ENCODE measurements at regions not wholly inside any gene's neighbourhood (a gene's known extent, or its start where the extent isn't known, plus 50 kb on each side); places are given as distances from the start of the nearest gene placed in this dataset.

DNA sequence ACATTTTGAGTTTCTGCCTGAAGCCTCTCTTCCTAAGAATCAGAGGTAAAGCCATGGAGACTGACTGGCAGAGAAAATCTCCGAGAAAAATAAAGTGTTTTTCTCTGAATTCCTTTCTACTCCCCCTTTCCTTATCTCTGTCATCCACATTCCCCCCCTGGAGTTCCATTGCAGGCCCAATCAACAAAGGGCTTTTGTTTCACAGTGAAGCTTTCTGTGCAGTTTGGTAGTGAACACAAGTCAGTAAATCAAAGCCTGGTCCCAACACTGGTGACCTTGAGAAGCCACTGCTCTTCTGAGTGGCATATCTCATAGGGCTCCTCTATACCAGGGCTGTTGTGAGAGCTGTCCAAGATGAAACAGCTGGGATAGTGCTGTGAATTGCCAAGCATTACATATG, 228.4 kb downstream of the SEC16B start:
- Histone ChIP-seq H2AFZ (ENCODE audit: insufficient read depth, low read length, poor library complexity) (no peak overlapping the region), H3K27me3 (ENCODE audit: insufficient read depth, low read length) (no peaks in the 10 kb centered on the region), H3K36me3 (ENCODE audit: control insufficient read depth in 1 of 2, insufficient read depth in 2 of 2, low read length in 2 of 2) (no peaks in the 10 kb centered on the region), H3K9ac (ENCODE audit: low read length) (no peak overlapping the region), H2AK5ac (ENCODE audit: low read length) (no peak overlapping the region), H2BK5ac (ENCODE audit: low read depth, low read length, poor library complexity) (no peak overlapping the region), H3K4me2 (ENCODE audit: low read length) (no peak overlapping the region), H4K91ac (ENCODE audit: low read depth, low read length) (no peak overlapping the region), H3K23ac (ENCODE audit: low read length) (no peak overlapping the region), H3K9me3 (ENCODE audit: insufficient read depth, low read depth, low read length) (peaks cover 1% of the 10 kb centered on the region), H3K4ac (ENCODE audit: low read depth, low read length) (no peak overlapping the region), H3K79me2 (ENCODE audit: control insufficient read depth, insufficient read depth, low read length, poor library complexity) (no peaks in the 10 kb centered on the region), H3K27ac (ENCODE audit: low read depth, low read length) (no peak overlapping the region), H2BK12ac (ENCODE audit: low read length) (no peak overlapping the region), H3K4me3 (ENCODE audit: low read depth, low read length) (no peak overlapping the region), H3K18ac (ENCODE audit: low read length) (no peak overlapping the region), H3K79me1 (ENCODE audit: low read length) (no peaks in the 10 kb centered on the region), H2BK120ac (ENCODE audit: insufficient read depth, low read length, poor library complexity) (no peak overlapping the region), H4K8ac (ENCODE audit: low read depth, low read length) (no peak overlapping the region), H3K4me1 (ENCODE audit: control insufficient read depth in 1 of 2, insufficient read depth in 2 of 2, low read length in 2 of 2) (no peaks in the 10 kb centered on the region), H3K14ac (ENCODE audit: low read length) (no peak overlapping the region), H4K12ac (ENCODE audit: low read depth, low read length) (no peak overlapping the region)
- no peak for DNase-seq
- WGBS (ENCODE audit: extremely low coverage, insufficient coverage, insufficient read length): no CpG with 5 or more reads among the region's 1 CpG

DNA sequence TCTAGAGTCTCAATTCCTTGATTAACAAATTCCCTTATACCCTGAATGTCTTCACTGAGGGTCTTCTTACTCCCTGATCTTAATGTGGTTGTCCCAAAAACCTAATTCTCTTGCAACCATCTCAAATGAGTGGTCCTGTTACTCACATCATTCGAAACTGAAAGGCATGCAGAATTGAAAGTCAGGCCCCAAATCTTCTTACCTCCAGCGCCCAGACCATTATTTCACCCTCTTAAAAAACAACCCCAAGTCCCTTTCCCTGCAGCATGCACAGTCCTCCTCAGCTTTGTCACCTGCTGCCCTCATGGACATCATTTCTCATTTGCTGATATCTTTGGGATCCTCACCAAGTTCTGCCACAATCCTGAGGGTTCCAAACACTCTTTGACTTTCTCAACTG, 230.1 kb downstream of the SEC16B start:
- no peak overlapping the region for H2AK5ac ChIP-seq (ENCODE audit: low read length)
- no peak overlapping the region for H3K18ac ChIP-seq (ENCODE audit: low read length)
- H3K14ac ChIP-seq (ENCODE audit: low read length): no peak overlapping the region
- no peak overlapping the region for H2BK5ac ChIP-seq (ENCODE audit: low read depth, low read length, poor library complexity)
- H3K27me3 ChIP-seq (ENCODE audit: insufficient read depth, low read length): no peaks in the 10 kb centered on the region
- no peaks in the 10 kb centered on the region for H3K79me2 ChIP-seq (ENCODE audit: control insufficient read depth, insufficient read depth, low read length, poor library complexity)
- no peak overlapping the region for H3K27ac ChIP-seq (ENCODE audit: low read depth, low read length)
- H3K36me3 ChIP-seq (ENCODE audit: control insufficient read depth in 1 of 2, insufficient read depth in 2 of 2, low read length in 2 of 2): no peaks in the 10 kb centered on the region
- H3K4me2 ChIP-seq (ENCODE audit: low read length): no peak overlapping the region
- no peaks in the 10 kb centered on the region for H3K4me1 ChIP-seq (ENCODE audit: control insufficient read depth in 1 of 2, insufficient read depth in 2 of 2, low read length in 2 of 2)
- H3K23ac ChIP-seq (ENCODE audit: low read length): no peak overlapping the region
- H2BK12ac ChIP-seq (ENCODE audit: low read length): no peak overlapping the region
- H4K12ac ChIP-seq (ENCODE audit: low read depth, low read length): no peak overlapping the region
- no peak overlapping the region for H3K4me3 ChIP-seq (ENCODE audit: low read depth, low read length)
- no peaks in the 10 kb centered on the region for H3K9me3 ChIP-seq (ENCODE audit: insufficient read depth, low read depth, low read length)
- H2BK120ac ChIP-seq (ENCODE audit: insufficient read depth, low read length, poor library complexity): no peak overlapping the region
- no peak overlapping the region for H4K8ac ChIP-seq (ENCODE audit: low read depth, low read length)
- H3K9ac ChIP-seq (ENCODE audit: low read length): no peak overlapping the region
- H3K79me1 ChIP-seq (ENCODE audit: low read length): no peaks in the 10 kb centered on the region
- DNase-seq: no peak
- no peak overlapping the region for H4K91ac ChIP-seq (ENCODE audit: low read depth, low read length)
- H3K4ac ChIP-seq (ENCODE audit: low read depth, low read length): no peak overlapping the region
- no peak overlapping the region for H2AFZ ChIP-seq (ENCODE audit: insufficient read depth, low read length, poor library complexity)
- no CpG with 5 or more reads among the region's 2 CpGs for WGBS (ENCODE audit: extremely low coverage, insufficient coverage, insufficient read length)

DNA sequence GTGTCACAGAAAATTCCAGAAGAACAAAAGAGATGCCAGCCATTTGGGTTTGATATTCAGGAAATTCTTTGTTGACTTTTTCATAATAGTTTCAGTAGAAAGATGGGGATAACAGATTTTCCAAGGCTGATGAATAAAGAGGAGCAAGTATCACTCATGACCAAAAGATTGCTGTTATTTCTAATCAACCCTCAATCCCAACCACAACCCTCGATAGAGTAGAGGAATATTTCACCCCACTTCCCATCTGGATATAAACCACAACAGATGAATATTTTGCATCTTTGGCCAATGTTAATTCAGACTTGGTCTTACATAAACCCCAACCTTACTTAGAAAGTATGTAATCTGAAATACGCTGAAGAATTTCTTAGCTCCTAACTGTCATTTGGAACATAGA, 232.4 kb downstream of the SEC16B start:
- H2BK5ac ChIP-seq (ENCODE audit: low read depth, low read length, poor library complexity): no peak overlapping the region
- no peak overlapping the region for H2AFZ ChIP-seq (ENCODE audit: insufficient read depth, low read length, poor library complexity)
- no peak overlapping the region for H2BK120ac ChIP-seq (ENCODE audit: insufficient read depth, low read length, poor library complexity)
- H3K23ac ChIP-seq (ENCODE audit: low read length): no peak overlapping the region
- no peak overlapping the region for H3K4ac ChIP-seq (ENCODE audit: low read depth, low read length)
- H3K4me3 ChIP-seq (ENCODE audit: low read depth, low read length): no peak overlapping the region
- H3K4me2 ChIP-seq (ENCODE audit: low read length): no peak overlapping the region
- no peak overlapping the region for H3K27ac ChIP-seq (ENCODE audit: low read depth, low read length)
- H4K12ac ChIP-seq (ENCODE audit: low read depth, low read length): no peak overlapping the region
- H3K36me3 ChIP-seq (ENCODE audit: control insufficient read depth in 1 of 2, insufficient read depth in 2 of 2, low read length in 2 of 2): no peaks in the 10 kb centered on the region
- no peaks in the 10 kb centered on the region for H3K27me3 ChIP-seq (ENCODE audit: insufficient read depth, low read length)
- DNase-seq: no peak
- no CpG with 5 or more reads among the region's 2 CpGs for WGBS (ENCODE audit: extremely low coverage, insufficient coverage, insufficient read length)
- no peak overlapping the region for H3K14ac ChIP-seq (ENCODE audit: low read length)
- H2AK5ac ChIP-seq (ENCODE audit: low read length): no peak overlapping the region
- H3K9ac ChIP-seq (ENCODE audit: low read length): no peak overlapping the region
- no peak overlapping the region for H4K8ac ChIP-seq (ENCODE audit: low read depth, low read length)
- no peaks in the 10 kb centered on the region for H3K79me1 ChIP-seq (ENCODE audit: low read length)
- no peaks in the 10 kb centered on the region for H3K79me2 ChIP-seq (ENCODE audit: control insufficient read depth, insufficient read depth, low read length, poor library complexity)
- H3K9me3 ChIP-seq (ENCODE audit: insufficient read depth, low read depth, low read length): no peaks in the 10 kb centered on the region
- no peak overlapping the region for H3K18ac ChIP-seq (ENCODE audit: low read length)
- H2BK12ac ChIP-seq (ENCODE audit: low read length): no peak overlapping the region
- H4K91ac ChIP-seq (ENCODE audit: low read depth, low read length): no peak overlapping the region
- H3K4me1 ChIP-seq (ENCODE audit: control insufficient read depth in 1 of 2, insufficient read depth in 2 of 2, low read length in 2 of 2): no peaks in the 10 kb centered on the region

DNA sequence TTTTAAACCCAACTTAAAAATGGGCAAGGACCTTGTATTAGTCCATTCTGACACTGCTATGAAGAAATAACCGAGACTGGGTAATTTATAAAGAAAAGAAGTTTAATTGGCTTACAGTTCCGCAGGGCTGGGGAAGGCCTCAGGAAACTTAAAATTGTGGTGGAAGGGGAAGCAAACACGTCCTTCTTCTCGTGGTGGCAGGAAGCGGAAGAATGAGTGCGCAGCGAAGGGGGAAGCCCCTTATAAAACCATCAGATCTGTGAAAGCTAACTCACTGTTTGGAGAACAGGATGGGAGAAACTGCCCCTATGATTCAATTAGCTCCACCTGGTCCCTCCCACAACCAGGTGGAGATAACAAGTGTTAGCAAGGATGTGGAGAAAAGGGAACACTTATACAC, 237.7 kb downstream of the SEC16B start:
- Histone ChIP-seq H3K4ac (ENCODE audit: low read depth, low read length) (no peak overlapping the region), H4K8ac (ENCODE audit: low read depth, low read length) (no peak overlapping the region), H3K4me2 (ENCODE audit: low read length) (no peak overlapping the region), H2BK5ac (ENCODE audit: low read depth, low read length, poor library complexity) (no peak overlapping the region), H3K9me3 (ENCODE audit: insufficient read depth, low read depth, low read length) (no peaks in the 10 kb centered on the region), H4K12ac (ENCODE audit: low read depth, low read length) (no peak overlapping the region), H2BK120ac (ENCODE audit: insufficient read depth, low read length, poor library complexity) (no peak overlapping the region), H3K36me3 (ENCODE audit: control insufficient read depth in 1 of 2, insufficient read depth in 2 of 2, low read length in 2 of 2) (no peaks in the 10 kb centered on the region), H3K14ac (ENCODE audit: low read length) (no peak overlapping the region), H3K79me2 (ENCODE audit: control insufficient read depth, insufficient read depth, low read length, poor library complexity) (no peaks in the 10 kb centered on the region), H2BK12ac (ENCODE audit: low read length) (no peak overlapping the region), H3K4me1 (ENCODE audit: control insufficient read depth in 1 of 2, insufficient read depth in 2 of 2, low read length in 2 of 2) (no peaks in the 10 kb centered on the region), H3K23ac (ENCODE audit: low read length) (no peak overlapping the region), H3K18ac (ENCODE audit: low read length) (no peak overlapping the region), H3K9ac (ENCODE audit: low read length) (no peak overlapping the region), H4K91ac (ENCODE audit: low read depth, low read length) (no peak overlapping the region), H3K79me1 (ENCODE audit: low read length) (no peaks in the 10 kb centered on the region), H3K27ac (ENCODE audit: low read depth, low read length) (no peak overlapping the region), H2AK5ac (ENCODE audit: low read length) (no peak overlapping the region), H3K4me3 (ENCODE audit: low read depth, low read length) (no peak overlapping the region), H3K27me3 (ENCODE audit: insufficient read depth, low read length) (no peaks in the 10 kb centered on the region), H2AFZ (ENCODE audit: insufficient read depth, low read length, poor library complexity) (no peak overlapping the region)
- WGBS (ENCODE audit: extremely low coverage, insufficient coverage, insufficient read length): no CpG with 5 or more reads among the region's 7 CpGs
- peak in 1 of 2 donors; percentile 43 for DNase-seq
